GM18499 (cell line): ENCODE measurements at regions not wholly inside any gene's neighbourhood (a gene's known extent, or its start where the extent isn't known, plus 50 kb on each side); places are given as distances from the start of the nearest gene placed in this dataset.

Experiments
- ATAC-seq: cut with Tn5 transposase; IDR thresholded peaks from one replicate; pipeline ENCODE4 v1.9.1; 2021; ENCODE audit warnings: moderate number of reproducible peaks; ENCODE audit not compliant: insufficient read depth, unreplicated experiment

- no peak for ATAC-seq
Observed at GRCh38 chr15:54854667-54855066, 342.1 kb downstream of the RSL24D1 start.

DNA sequence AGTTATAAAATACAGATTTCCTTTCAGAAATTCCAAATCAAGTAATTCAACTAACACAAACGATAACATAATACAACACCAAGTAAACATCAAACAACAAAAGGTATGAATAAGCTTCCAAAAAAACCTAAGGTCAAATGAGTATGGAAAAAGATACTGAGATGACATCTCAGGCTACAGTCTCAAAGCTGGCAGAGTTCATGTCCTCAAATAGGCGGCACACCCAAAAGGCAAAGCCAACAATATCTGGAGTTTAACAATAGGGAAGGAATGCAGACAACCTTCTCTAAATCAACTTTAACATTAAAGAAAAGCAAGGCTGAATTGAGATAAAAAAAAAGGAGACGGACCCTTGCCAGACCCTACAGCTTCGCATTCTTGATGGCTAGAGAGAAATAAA, 346.6 kb downstream of the RSL24D1 start:
- no peak for ATAC-seq

GRCh38 chr15:54843006-54843405, 353.7 kb downstream of the RSL24D1 start:
- no peak for ATAC-seq

DNA sequence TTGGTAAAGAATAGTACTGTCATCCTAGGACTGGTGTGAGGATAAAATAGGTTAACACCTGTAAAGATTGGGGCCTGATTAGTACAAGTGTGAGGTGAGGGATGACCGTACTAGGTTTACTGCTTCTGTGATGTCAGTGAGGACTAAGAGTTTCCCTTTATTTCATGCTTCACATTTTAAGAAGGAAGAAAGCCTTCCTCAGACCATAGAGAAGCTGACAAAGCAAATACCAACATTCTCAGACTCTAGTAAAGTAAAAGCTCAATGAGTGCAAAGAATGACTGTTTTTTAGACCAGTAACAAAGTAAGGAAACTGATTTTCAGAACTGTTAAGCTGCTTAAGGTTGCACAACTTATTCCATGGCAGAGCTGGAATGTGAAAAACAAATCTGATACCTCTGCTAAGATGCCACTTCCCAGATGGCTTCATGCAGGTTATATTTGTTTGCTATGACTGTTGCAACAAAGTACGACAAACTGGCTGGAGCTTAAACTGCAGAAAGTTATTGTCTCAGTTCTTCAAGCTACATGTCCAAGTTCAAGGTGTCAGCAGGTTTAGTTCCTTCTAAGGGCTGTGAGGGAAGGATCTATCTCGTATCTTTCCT, 354.9 kb downstream of the RSL24D1 start:
- no peak for ATAC-seq

GRCh38 chr15:54840621-54841398, 355.9 kb downstream of the RSL24D1 start:
- ATAC-seq: no peak

- ATAC-seq: no peak
Observed at GRCh38 chr15:54839379-54839778, 357.4 kb downstream of the RSL24D1 start.

GRCh38 chr15:54836052-54836795, 360.5 kb downstream of the RSL24D1 start:
- no peak for ATAC-seq

DNA sequence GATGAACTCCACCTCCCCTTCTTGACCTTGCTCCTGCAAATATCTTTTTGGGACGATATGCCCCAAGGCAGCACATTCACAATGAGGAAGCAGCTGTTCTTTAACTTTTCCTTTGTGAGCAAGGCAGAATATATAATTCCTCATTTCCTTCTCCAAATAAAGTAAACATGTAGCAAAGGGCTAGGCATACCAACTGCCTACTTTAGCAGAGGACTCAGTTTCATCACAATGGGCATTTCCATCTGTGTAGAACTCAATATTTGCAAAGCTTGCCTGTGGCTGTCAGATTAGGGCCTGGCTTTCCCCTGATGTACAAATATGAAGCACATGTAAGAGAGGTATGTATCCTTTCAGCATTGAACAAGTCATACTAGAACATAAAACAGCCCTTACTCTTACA, 366.9 kb downstream of the RSL24D1 start:
- ATAC-seq: no peak

DNA sequence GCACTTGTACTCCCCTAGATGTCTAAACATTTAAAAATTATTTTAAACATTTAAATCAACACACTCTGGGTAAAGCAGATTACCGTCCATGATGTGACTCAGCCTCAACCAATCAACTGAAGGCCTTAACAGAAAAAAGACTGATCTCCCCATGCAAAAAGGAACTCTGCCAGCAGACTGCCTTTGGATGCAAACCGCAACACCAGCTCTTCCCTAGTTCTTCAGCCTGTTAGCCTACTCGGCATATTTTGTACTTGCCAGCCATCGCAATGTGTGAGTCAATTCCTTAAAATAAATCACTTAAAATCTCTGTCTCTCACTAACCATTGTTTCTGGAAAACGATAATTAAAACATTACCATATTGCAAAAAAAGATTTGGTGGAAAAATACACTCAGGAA, 375.9 kb downstream of the RSL24D1 start:
- no peak for ATAC-seq

DNA sequence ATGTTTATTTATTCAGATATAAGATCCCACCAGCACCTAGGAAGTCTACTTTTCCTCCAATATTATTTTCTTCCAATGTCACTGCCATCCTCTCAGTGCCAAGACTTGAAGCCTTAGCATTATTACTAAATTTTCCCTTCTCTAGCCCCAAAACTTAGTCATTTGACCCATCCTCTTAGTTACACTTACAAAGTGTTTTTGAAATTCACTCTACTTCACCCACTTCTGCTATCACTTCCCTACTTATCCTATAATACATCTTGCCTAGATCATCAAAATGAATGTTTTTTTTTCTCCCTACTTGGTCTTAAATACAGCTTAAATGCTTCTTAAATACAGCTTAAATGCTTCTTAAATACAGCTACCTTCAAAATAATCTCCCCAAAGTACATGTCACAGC, 376.6 kb downstream of the RSL24D1 start:
- ATAC-seq: no peak

DNA sequence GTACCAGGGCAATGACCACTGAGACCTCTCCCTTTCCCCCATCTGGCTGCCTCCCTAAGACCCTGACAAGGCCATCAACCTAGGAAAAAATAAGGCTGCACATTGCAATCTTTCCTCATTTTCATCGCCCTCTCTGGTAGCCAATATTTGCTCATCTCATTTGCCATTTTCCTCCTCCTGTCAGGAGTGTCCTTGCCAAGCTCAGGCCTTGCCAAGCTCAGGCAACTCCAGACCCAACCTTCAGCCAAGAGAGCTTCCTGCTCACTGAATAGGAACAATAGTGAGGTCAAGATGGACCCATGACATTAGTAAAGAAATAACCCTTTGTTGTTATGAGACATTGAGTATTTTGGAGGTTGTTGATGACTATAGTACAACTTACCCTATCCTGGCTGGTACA, 380.3 kb downstream of the RSL24D1 start:
- no peak for ATAC-seq

DNA sequence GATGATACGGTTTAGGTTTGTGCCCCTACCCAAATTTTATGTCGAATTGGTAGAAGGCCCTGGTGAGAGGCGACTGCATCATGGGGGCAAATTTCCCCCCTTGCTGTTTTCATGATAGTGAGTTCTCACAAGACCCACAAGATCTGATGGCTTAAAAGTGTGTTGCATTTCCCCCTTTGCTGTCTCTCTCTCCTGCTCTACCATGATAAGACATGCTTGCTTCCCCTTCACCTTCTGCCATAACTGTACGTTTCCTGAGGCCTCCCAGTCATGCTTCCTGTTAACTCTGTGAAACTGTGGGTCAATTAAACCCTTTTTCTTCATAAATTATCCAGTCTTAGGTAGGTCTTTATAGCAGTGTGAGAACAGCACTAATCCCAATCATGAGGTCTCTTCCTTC, 381.2 kb downstream of the RSL24D1 start:
- ATAC-seq: no peak

GRCh38 chr15:54812383-54812782, 384.4 kb downstream of the RSL24D1 start:
- no peak for ATAC-seq

DNA sequence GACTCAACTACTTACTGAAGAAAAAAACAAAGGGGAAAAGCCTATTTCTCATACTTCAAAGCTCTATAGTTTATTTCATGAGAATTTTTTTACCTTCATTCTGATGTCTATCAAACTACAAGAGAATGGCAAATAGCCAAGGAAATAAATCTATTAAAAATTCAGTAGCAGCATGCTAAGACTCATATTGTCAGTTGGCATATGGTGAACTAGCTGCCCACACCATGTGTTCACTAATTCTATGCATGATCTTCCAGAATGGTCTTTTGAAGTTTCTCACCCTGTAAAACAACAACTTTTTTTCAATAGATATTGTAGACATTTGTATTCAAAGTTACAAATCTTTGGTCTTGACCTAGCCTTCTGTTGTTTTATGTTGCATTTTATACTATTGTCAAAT, 386.2 kb downstream of the RSL24D1 start:
- ATAC-seq: no peak

DNA sequence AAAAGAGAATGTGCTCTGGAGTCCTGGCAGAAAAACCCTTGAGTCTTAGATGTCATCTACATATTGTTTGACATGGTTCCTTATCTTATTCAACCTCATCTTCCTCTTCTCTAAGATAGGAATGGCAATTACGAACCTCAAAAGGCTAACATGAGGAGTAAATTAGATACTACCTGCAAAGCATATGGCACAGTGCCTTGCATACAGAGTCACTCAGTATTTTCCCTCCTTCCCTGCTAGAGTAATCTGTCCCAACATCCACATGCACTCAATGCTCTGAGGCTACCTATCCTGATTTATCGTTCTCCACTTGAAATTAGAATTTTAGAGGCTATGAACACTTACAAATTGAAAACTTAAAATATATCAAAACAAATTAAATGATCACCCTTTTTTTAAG, 386.7 kb downstream of the RSL24D1 start:
- ATAC-seq: no peak

- no peak for ATAC-seq
Observed at GRCh38 chr15:54808321-54808720, 388.4 kb downstream of the RSL24D1 start.

DNA sequence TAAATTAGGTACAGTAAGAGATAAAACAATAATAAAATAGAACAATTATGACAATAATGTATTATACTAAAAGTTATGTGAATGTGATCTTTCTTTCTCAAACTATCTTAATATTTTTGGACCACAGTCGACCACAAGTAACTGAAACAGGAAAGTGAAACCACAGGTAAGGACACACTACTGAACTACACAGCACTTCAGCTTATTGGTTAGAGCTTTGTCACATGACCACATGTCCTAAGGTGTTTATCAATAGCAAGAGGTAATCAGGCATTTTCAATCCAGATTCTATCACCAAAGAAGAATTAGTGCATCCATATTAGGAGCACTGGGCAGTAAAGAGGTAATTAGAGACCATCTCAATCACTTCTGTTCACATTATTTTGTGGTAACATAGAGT, 392.8 kb downstream of the RSL24D1 start:
- ATAC-seq: no peak

- ATAC-seq: peak; percentile 67
Observed at GRCh38 chr15:54803134-54803808, 393.5 kb downstream of the RSL24D1 start.

DNA sequence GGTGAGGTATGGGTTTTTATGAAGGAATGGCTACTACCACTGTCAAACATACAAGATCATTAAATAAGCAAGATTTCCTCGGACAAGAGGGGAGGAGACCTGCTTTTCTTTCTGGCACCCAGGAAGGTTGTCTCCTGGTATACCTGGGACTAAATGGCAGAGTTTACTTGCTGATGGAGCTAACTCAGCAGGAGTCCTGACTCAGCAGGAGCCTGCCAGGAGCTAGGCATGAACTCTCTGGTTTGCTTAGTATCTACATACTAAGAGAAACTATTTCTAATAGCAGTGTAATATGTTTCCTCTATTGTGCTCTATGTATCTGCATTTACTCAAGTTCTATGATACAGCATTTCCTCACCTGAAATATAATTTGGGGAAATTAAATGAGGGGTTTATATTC, 404.2 kb downstream of the RSL24D1 start:
- ATAC-seq: no peak

DNA sequence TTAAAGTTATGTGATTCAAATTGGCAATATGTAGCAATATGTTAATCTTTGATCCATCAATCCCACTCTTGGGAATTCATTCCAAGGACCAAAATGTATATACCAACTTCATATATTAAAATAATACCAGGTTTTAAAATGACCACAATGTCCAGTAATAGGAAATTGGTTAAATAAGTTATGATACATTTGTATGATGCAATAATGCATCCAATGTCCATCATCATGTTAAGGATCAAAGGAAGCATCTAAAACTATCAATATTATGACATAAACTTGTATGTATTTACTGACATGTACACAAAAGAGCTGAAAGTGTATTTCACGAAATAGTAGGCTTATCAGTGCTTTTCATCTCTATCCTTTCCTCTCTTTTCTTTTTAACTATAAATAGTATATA, 406.0 kb downstream of the RSL24D1 start:
- ATAC-seq: no peak

DNA sequence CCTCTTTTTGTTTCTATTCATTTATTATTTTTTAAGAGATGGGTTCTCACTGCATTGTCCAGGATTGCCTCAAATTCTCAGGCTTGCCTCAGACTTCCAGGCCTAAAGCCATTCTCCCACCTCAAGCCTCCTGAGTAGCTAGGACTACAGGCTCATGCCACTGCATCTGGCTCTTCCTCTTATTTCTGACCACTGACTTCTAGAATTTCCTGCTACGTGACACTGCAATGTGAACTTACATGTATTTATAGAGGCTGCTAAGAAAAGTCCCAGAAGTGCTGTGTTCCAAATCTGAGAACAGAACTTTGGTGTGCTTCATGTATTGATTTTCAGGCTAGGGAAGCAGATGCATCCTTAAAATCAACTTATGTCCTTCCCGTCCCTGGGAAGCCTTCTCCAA, 407.4 kb downstream of the RSL24D1 start:
- ATAC-seq: no peak
